AG08395 (cell line): ENCODE measurements at regions not wholly inside any gene's neighbourhood (a gene's known extent, or its start where the extent isn't known, plus 50 kb on each side); places are given as distances from the start of the nearest gene placed in this dataset.

Source experiments
- DNase-seq: peaks from one replicate; pipeline ENCODE4 v3.0.0; 2012; ENCODE audit warnings: mixed read lengths, low spot score

DNA sequence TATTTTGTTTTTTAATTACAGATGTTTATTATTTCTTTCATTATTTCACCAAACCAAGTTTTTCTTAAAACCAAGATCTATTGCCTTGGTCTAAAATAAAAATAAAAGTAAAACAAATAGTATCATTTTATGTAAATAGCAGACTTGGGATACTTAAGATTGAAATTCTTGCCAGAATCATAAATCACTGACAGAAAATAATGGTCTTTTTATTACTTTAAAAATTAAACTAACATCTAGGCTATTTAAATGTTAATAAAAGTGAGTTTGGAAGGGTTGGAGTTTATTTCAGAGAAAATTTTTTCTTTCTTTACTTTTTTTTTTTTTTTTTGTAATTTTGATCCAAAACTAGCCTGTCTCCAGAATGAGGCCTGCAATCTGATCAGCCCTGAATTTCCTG is 568.0 kb upstream of the IGFBP3 start:
- no peak for DNase-seq

DNA sequence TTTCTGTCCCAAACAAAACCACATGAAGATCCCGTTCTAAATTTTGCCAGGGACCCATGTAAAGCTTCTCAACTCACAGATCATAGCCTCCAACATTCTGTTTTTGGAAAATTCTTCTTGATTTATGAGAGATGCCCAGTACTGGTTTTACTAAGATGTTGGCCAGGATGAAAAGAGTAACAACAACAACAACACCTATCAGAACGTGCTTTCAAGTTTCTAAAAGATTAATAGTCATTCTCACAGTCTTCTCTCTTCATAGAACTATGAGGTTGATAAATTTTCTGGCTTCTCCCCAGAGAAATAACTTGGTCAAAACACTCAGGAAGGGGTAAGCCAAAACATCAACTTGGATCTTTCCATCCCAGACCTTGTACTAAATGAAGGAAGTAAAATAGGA is 567.5 kb upstream of the IGFBP3 start:
- DNase-seq: no peak

DNA sequence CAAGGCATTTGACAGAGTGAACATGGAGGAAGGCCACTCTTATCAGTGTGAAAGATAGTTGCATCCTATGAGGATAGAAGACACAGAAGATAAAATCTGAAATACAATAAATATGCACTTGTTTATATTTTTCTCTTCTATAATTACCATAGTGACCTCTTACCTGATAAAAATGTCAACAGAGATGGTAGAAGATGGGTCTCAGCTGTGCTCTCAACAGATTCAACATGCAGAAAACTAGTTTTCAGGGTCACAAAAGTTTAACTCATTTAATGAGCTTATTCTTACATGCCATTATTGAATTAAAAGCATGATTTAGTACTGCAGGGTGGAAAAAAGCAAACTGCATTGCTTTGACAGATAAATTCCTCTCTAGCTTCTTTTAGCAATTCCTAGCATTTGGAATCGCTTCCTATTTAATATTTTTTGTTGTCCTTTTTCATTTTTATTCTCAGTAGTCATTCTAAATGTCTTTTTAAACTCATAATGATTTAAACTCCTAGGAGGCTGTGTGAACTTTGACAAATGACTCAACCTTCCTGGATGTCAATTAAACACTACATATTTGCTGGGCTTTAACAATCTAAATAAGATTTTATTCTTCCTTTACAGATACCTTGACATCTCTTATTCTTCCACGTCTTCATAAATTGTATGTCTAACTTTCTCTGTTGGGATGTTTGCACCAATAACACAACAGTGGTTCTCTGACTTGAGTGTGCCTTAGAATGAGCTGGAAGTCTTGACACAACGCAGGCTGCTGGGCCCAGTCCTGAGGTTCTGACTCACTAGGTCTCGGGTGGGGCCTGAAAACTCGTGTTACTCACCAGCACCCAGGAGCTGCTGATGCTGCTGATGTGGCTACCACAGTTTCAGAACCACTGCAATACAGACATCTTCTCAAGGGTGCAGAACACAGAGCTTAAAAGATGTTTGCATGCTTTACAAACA is 565.5 kb upstream of the IGFBP3 start:
- DNase-seq: peak; percentile 81

DNA sequence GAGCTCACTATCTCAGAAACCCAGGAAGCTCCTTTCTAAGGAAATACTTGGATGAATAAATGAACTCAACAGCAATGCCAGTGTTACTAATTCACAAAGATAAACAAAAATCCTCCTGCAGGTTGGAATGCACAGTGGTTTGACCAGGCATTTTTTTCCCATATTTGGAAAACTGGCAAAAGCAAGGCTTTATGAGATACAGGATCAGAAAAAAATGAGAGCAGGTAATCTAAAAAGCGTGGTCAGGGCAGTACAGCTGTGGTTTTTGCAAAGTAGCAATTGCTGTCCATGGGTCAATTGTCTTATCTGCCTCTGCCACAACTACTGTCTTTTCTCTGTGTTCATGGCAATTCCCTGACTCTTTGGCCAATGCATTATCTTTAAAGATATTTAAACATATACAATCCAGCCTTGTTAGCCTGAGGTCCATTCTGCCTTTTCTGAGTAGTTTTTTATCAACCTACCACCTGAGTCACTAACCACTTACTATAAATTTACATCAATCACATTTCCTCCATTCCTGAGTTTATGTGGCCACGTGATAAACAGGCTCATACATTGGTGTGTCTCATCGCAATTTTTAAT is 564.5 kb upstream of the IGFBP3 start:
- DNase-seq: peak; percentile 62

DNA sequence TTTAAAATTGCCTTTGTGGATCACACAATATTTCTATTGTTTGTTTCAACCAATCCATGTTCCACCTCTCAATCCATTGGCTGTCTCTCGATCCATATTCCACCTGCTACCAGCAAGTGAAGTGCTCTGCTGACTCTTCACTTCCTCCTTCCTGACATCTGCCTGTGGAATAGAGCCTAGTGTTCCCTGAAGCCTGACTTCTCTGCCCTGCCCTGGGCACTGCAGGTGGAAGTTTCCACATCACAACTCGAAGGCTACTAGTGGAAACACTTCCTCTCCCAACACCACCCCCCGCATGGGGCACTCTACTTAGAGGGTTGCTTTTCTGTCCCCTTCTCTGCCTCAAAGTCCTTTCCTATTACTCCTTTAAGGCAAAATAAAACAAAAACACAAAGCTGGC is 563.8 kb upstream of the IGFBP3 start:
- DNase-seq: no peak

DNA sequence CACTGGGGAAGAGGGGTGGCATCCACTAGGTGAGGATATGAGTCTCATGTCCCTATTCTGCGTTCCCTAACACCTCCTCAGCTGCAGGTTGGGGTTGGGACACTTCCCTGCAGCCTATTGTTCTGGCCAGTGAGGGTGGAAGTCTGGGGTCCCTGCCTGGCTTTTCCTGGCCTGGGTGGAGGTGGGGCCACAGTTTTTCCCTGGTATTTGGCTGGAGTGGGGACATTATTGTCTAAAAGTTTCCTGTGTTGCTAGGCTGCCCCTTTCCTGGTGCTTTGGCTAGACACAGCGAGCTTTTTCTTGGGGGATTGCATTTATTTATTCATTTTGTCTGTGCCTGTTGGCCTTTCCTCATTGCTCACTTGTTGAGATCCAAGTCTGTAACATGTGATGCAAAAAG is 559.5 kb upstream of the IGFBP3 start:
- DNase-seq: no peak

DNA sequence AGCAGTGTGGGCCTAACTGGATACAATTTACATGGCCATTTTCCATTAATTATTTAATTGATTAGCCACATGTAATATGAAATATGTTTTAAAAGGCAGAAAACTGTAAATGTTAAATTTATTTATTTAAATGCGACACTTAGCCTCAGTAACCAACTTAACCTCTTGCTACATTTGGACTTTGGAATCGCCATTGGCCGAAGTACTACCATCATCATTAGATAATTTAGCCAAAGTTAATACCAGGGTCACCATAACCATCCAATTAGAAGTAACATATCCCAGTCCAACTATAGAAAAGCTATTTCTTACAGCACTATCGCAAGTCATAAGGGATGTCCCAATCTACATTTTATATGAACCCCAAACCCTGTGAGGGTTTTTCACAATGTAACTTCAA is 558.6 kb upstream of the IGFBP3 start:
- DNase-seq: no peak

DNA sequence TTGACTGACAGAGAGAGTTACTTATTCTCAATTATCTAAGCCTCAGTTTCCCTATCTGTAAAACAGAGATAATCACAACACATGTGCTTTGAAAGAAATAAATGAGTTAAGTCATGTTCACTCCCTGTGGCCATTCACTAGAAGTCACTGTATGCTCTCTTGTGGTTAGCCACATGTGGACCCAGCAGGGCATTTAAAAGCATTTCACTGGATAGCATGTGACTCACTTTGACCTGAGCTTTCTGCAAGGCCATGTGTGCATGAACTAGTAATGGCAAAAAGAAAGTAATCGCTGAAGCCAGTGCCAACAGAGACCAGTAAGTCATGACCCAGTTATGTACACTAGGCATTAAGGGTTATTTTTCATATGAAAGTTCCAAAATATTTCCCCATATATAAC is 557.0 kb upstream of the IGFBP3 start:
- DNase-seq: peak; percentile 66

DNA sequence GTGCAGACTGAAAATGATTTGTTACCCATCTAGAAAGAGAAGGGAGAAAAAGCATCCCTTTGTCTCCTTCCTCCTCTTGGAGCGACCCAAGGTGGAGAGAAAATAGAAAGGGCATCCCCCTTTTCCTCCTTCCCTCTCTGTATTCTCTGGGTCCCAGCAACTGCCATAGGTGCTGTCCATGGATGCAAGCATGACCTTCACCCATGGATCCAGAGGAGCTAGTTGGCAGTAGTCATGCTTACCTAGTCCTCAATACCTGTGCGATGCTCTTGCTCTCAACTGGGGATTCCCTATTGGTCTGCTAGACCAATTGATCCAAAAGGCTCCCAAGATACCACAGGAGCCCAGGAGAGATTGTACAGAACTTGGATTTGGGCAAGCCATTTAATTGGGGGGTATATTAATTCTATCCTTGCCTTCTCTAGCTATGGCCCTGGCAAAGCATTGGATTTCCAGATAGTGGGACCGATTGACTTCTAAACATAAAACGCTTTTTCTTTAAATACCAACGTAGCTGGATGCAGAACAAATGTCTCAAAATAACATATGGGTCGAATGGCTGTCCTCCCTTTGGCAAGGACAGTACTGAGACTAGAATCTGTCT is 547.8 kb upstream of the IGFBP3 start:
- no peak for DNase-seq

DNA sequence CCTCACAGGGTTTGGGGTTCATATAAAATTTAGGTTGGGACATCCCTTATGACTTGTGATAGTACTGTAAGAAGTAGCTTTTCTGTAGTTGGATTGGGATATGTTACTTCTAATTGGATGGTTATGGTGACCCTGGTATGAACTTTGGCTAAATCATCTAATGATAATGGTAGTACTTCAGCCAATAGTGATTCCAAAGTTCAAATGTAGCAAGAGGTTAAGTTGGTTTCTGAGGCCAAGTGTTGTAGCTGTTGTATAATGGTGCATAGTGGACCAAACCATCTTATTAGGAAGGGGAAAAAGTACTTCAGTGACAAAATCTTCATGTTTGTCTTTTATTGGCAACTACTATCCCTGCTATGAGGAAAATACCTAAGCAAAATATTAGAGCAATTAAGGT is 542.1 kb upstream of the IGFBP3 start:
- no peak for DNase-seq

DNA sequence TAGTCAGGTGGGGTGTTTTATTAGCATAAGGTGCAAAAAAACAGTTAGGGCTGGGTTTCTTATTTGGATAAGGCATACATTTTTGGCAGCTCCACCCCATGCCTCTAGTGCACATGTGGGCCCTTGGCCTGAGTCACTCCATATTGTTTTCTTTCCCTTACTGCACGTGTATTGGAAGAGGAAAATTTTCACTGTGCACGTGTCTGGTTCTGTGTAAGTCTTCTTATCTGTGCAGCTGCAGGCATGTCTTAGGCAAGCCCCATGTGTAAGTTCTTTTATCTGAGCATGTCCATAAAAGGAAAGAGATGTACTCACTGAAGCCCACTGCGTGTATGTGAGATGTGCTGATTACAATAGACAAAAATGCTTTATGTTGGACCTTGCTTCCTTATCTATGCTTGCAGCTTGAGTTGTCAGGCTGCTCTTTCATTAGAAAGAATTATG is 540.3 kb upstream of the IGFBP3 start:
- no peak for DNase-seq

DNA sequence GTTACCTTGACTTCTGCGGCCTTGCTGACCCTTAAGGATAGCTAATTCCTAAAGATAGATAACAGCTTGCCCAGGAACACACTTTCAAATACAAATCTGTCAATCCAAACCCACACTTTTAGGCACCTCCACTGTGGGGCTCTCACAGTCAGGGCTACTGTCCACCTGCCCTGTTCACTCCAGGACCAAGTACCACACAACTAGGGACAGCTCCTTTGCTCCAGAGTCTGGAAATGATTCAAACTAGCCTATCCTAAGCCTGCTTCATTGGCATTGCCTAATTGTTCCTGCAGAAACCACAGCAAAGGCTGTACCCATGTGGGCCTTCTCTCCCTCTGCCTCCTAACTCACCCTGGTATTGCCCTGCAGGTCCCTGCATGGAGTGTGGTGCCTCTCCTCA is 538.9 kb upstream of the IGFBP3 start:
- DNase-seq: no peak

DNA sequence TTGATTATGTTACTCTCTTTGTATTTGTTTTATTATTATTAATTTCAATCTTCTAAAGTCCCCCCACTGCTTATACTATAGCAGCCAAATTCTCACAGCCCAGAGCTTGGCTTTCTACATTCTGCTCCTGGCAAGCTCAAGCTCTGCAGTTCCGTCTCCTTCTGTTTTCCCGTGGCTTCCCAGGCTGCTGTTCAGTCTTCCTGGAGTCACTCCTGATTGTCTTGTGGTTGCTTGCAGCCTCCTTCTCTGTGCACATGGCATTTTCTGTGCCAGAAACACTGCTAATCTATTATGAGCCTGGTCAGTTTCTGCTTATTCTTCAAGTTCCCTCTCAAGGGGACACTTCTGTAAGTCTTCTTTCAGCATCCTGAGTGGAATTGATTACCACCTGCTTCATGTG is 533.7 kb upstream of the IGFBP3 start:
- DNase-seq: peak; percentile 17

DNA sequence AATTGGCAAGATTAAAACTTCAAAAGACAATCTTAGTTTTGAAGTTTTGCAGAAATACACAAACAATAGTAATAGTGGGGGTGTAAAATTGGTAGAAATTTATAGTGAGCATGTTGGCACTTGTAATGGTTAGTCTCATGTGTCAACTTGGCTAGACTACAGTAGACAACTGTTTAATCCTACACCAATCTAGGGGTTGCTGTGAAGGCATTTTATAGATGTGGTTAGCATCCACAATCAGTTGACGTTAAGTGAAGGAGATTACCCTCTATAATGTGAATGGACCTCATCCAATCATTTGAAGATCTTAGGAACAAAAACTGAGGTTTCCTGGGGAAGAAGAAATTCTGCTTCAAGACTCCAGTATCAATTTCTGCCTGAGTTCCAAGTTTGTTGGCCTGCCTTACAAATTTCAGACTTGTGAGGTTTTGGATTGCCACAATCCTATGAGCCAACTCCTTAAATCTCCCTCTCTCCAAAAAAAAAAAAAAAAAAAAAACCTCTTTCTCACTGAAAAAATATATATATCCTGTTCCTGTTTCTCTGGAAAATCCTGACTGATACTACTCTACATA is 531.6 kb upstream of the IGFBP3 start:
- no peak for DNase-seq

DNA sequence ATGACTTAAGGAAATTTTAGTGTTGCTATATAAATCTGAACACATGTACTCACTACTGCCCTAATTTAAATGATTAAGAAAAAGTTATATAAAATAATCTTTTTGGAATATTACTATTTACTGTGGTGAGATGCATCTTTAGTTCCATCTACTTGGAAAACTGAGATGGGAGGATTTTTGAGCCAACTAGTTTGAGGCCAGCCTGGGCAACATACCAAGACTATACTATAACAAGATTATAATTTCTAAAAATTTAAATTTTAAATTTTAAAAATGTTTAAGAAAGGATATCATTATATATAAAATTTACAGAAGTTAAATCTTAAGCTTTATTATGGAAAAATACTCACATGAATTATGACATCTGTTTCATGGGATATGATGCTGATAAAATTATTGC is 530.8 kb upstream of the IGFBP3 start:
- DNase-seq: no peak

DNA sequence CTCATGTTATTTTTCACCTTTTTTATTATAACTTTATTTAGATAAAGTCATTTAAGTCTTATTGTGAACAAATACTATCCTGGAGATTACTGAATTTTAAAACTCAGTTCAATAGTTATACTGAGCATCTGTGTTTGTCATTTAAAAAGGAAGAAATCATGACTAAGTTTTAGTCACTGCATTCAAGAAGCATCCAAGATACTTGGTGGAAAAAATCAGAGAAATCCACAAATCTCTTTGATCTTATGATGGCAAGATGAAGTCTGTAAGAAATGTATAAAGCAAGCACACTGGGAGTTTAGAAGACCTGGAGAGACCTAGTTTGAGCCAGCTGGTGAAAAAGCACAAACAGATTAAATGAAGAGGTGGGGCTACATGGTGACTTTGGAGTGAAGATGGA is 529.8 kb upstream of the IGFBP3 start:
- DNase-seq: peak; percentile 26

DNA sequence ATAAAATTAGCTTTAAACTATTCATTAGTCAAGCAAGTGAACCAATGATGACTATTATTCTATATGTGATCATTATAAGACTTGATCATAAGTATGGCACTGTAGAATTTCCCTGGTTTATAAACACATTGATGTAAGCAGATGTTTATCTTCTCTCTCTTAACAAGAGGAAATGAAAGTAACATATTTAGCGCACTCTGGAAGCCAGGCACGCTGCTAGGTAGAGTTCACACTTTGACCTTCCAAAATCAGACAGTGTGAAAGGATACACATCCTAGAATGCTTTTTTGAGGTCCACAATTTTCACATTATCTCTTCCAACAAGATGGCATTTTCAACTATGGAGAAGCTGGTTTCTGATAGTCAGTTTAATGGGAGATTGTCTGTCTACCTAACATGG is 529.4 kb upstream of the IGFBP3 start:
- DNase-seq: no peak

DNA sequence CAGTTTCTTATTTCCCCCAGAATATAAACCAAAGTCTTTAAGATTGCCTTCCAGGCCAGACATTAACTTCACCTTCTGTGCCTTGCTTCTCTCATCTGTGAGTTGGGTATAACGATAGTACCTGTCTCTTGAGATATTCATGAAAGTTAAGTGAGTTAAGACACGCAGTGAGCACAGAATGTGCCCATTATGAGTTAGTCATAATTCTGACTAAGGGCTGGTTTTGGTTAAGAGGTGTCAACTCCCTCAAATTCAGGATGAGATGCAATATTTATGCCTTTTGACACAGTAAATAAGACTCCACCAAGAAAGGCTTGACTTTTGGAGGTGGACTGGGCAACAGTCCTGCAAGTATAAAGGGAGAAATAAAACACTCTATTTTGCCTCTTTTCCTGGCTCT is 528.7 kb upstream of the IGFBP3 start:
- DNase-seq: no peak

DNA sequence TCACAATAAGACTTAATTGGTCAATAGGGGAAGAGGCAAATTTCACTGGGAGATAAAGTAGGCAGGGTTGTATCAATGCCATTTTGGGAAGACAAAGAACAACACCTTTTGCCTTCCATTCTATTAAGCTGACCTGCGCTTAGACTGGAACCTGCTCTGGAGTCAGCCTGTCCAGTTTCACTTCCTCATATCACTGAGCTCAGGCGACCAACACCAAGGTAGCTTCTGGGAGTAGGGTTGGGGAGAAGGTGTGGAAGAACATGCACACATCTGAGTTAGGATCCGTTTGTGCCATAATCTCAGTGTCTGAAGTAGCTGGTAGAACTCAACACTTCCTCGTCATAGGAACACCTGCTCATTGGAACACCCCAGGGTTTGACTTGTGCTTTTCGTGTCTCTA is 527.4 kb upstream of the IGFBP3 start:
- DNase-seq: no peak

DNA sequence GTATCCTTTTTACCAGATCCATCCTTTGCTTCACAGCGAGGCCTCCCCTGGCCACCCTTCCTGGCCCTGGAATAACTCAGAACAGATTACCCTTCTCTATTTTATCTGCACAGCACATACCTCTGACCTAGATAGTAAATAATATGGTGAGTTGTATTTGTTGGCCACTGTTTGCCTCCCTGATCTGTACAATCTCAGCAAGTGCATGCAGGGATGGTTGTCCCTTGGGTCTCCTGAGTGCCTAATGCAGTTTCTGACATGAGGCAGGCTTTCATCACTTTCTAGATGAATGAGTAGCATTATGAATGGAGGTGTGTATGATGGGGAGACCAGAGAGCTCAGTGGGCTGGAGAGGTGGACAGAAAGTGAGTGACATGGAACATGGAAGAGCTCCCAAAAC is 525.1 kb upstream of the IGFBP3 start:
- DNase-seq: no peak

DNA sequence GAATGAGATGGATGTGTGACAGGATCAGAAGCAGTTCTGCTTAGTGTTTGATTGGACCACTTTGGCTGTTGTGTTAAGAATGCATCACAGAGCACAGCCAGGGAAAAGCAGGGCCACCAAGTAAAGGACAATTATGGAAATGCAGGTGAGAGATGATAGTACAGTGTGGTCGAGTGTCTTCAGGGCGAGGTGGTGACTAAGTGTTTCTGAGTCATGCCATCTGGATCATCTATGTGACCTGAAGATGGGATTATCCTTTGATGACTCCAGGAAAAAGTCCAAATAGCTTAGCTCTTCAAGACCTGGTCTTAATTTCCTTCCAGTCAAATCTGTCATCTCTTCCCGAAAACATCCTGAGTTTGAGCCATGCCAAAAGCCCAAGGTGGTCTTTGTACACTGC is 523.2 kb upstream of the IGFBP3 start:
- peak; percentile 44 for DNase-seq

DNA sequence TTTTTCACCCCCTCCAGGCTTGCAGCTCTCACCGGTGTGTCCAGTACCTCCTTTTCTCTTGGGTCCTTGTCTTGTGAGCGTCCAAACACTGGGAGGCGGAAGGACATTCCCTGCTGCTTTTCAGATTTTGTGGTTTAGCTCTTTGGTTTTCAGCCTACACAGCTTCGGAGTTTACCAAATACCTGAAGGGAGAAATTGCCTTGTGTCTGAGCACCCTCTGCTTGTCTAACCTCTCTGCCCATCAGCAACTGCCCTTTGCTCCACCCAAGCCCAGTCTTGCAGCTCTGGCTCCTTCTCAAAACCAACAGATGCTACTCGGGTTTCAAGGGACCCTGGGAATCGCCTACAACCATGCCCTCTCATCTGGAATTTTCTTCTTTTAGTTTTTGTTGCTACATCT is 519.1 kb upstream of the IGFBP3 start:
- no peak for DNase-seq

DNA sequence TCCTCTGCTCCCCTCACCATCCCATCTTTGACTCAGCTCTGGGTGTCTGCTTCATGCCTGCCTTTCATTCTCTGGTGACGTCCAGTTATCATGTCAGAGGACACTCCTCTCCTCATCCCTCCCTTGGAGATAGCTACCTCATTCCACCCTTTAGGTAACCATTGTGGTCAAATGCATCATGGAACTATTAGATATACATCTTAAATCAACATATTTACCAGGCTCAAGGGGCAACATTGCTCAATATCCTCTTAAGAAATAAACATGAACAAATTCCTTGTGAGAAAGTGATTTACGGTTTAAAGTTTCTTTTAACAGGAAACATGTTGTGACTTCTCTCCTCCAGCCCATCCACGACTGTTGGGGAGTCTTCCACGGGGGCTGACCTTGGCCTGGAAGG is 511.6 kb upstream of the IGFBP3 start:
- DNase-seq: peak; percentile 10
